Mesothelial cell of epicardium (in vitro differentiated cells): ENCODE measurements at regions not wholly inside any gene's neighbourhood (a gene's known extent, or its start where the extent isn't known, plus 50 kb on each side); places are given as distances from the start of the nearest gene placed in this dataset.

Source experiments
- DNase-seq, 2 experiments: peaks; one replicate each; pipeline ENCODE4 v3.0.0; 2021; ENCODE audit warnings: low spot score in 2 of 2; ENCODE audit not compliant: unreplicated experiment in 2 of 2
- H3K27ac Mint-ChIP-seq: 2 replicates; pipeline ENCODE4 v1.8.0; 2021; ENCODE audit warnings: mixed read lengths
- H3K27me3 Mint-ChIP-seq: 2 replicates; pipeline ENCODE4 v1.8.0; 2021; ENCODE audit warnings: low read depth, mixed read lengths
- H3K36me3 Mint-ChIP-seq: 2 replicates; pipeline ENCODE4 v1.8.0; 2021; ENCODE audit warnings: mixed read lengths
- H3K4me1 Mint-ChIP-seq: 2 replicates; pipeline ENCODE4 v1.8.0; 2021; ENCODE audit warnings: mixed read lengths
- H3K4me3 Mint-ChIP-seq: 2 replicates; pipeline ENCODE4 v1.8.0; 2021; ENCODE audit warnings: mild to moderate bottlenecking, moderate library complexity, mixed read lengths
- H3K9me3 Mint-ChIP-seq: 2 replicates; pipeline ENCODE4 v1.8.0; 2021; ENCODE audit warnings: mixed read lengths
- CTCF ChIP-seq: fragments of 200-600 bp; sonication (generic); IDR thresholded peaks from one replicate; pipeline ENCODE4 v1.5.0; 2021; ENCODE audit warnings: antibody characterized with exemption; ENCODE audit not compliant: unreplicated experiment

- DNase-seq: peak; percentile 73 to 81
- Mint-ChIP-seq H3K36me3 (no peaks in the 10 kb centered on the region), H3K9me3 (no peaks in the 10 kb centered on the region), H3K4me1 (peaks cover 41% of the 10 kb centered on the region), H3K27me3 (no peaks in the 10 kb centered on the region), H3K4me3 (no peak overlapping the region), H3K27ac (peak overlapping the region; percentile 90)
- TF ChIP-seq CTCF: no peak
Observed at GRCh38 chr1:219757890-219758289, 145.0 kb upstream of the ZC3H11B start.

- peaks cover 63% of the 10 kb centered on the region for H3K4me1 Mint-ChIP-seq
- no peaks in the 10 kb centered on the region for H3K27me3 Mint-ChIP-seq
- no peak for TF ChIP-seq CTCF
- H3K9me3 Mint-ChIP-seq: no peaks in the 10 kb centered on the region
- H3K4me3 Mint-ChIP-seq: no peak overlapping the region
- no peak for DNase-seq
- no peak overlapping the region for H3K27ac Mint-ChIP-seq
- no peaks in the 10 kb centered on the region for H3K36me3 Mint-ChIP-seq
Observed at GRCh38 chr1:219755234-219755633, 142.3 kb upstream of the ZC3H11B start.

GRCh38 chr1:219754767-219755166 is 141.9 kb upstream of the ZC3H11B start:
- TF ChIP-seq CTCF: no peak
- no peak for DNase-seq
- Mint-ChIP-seq H3K9me3 (no peaks in the 10 kb centered on the region), H3K4me3 (no peak overlapping the region), H3K4me1 (peaks cover 65% of the 10 kb centered on the region), H3K27me3 (no peaks in the 10 kb centered on the region), H3K36me3 (no peaks in the 10 kb centered on the region), H3K27ac (no peak overlapping the region)

- Mint-ChIP-seq H3K4me1 (peaks cover 65% of the 10 kb centered on the region), H3K27ac (peak overlapping the region; percentile 54), H3K27me3 (no peaks in the 10 kb centered on the region), H3K36me3 (no peaks in the 10 kb centered on the region), H3K9me3 (no peaks in the 10 kb centered on the region), H3K4me3 (no peak overlapping the region)
- TF ChIP-seq CTCF: no peak
- DNase-seq: no peak
Observed at GRCh38 chr1:219753914-219754313, 141.0 kb upstream of the ZC3H11B start.

GRCh38 chr1:219752645-219753044 is 139.7 kb upstream of the ZC3H11B start:
- no peaks in the 10 kb centered on the region for H3K9me3 Mint-ChIP-seq
- DNase-seq: no peak
- H3K36me3 Mint-ChIP-seq: no peaks in the 10 kb centered on the region
- peaks cover 64% of the 10 kb centered on the region for H3K4me1 Mint-ChIP-seq
- H3K27me3 Mint-ChIP-seq: no peaks in the 10 kb centered on the region
- H3K4me3 Mint-ChIP-seq: no peak overlapping the region
- no peak for TF ChIP-seq CTCF
- no peak overlapping the region for H3K27ac Mint-ChIP-seq

GRCh38 chr1:219751870-219752507 is 139.1 kb upstream of the ZC3H11B start:
- no peak overlapping the region for H3K4me3 Mint-ChIP-seq
- no peak for DNase-seq
- H3K4me1 Mint-ChIP-seq: peaks cover 61% of the 10 kb centered on the region
- H3K9me3 Mint-ChIP-seq: no peaks in the 10 kb centered on the region
- H3K27me3 Mint-ChIP-seq: no peaks in the 10 kb centered on the region
- peak overlapping the region; percentile 62 for H3K27ac Mint-ChIP-seq
- TF ChIP-seq CTCF: no peak
- H3K36me3 Mint-ChIP-seq: no peaks in the 10 kb centered on the region
